ENCODE measurements at regions not wholly inside any gene's neighbourhood (a gene's known extent, or its start where the extent isn't known, plus 50 kb on each side); places are given as distances from the start of the nearest gene placed in this dataset.
"Not testable (repeated sequence)": the region's sequence is repeated elsewhere in the genome, so short reads cannot be mapped to it uniquely, and the experiment has no call there.

GRCh38 chr4:169934794-169935429, 91.3 kb downstream of the MFAP3L start:
- no peaks in the 10 kb centered on the region for H3K4me1 Mint-ChIP-seq
- no peak overlapping the region for H3K4me3 Mint-ChIP-seq
- no peak overlapping the region for H3K27ac Mint-ChIP-seq
- H3K9me3 Mint-ChIP-seq: no peaks in the 10 kb centered on the region
- ATAC-seq (replicated peaks): no peak
- H3K36me3 Mint-ChIP-seq (ENCODE audit: low read depth): no peaks in the 10 kb centered on the region
- H3K27me3 Mint-ChIP-seq: no peaks in the 10 kb centered on the region

- H3K27ac Mint-ChIP-seq: no peak overlapping the region
- H3K4me3 Mint-ChIP-seq: no peak overlapping the region
- no peak for ATAC-seq (replicated peaks)
- no peaks in the 10 kb centered on the region for H3K27me3 Mint-ChIP-seq
- no peaks in the 10 kb centered on the region for H3K4me1 Mint-ChIP-seq
- H3K36me3 Mint-ChIP-seq (ENCODE audit: low read depth): no peaks in the 10 kb centered on the region
- no peaks in the 10 kb centered on the region for H3K9me3 Mint-ChIP-seq
These were observed 92.7 kb downstream of the MFAP3L start for GRCh38 chr4:169933531-169933930.

- H3K27ac Mint-ChIP-seq: no peak overlapping the region
- H3K4me1 Mint-ChIP-seq: no peaks in the 10 kb centered on the region
- H3K9me3 Mint-ChIP-seq: no peaks in the 10 kb centered on the region
- no peak for ATAC-seq (replicated peaks)
- peaks cover 2% of the 10 kb centered on the region for H3K27me3 Mint-ChIP-seq
- no peaks in the 10 kb centered on the region for H3K36me3 Mint-ChIP-seq (ENCODE audit: low read depth)
- H3K4me3 Mint-ChIP-seq: no peak overlapping the region
These were observed 94.2 kb downstream of the MFAP3L start for GRCh38 chr4:169931964-169932363.

- H3K4me1 Mint-ChIP-seq; H3K27me3 Mint-ChIP-seq; ATAC-seq (replicated peaks); H3K4me3 Mint-ChIP-seq; H3K36me3 Mint-ChIP-seq (ENCODE audit: low read depth); H3K27ac Mint-ChIP-seq; H3K9me3 Mint-ChIP-seq: not testable (repeated sequence)
These were observed 95.4 kb downstream of the MFAP3L start for GRCh38 chr4:169930755-169931154.

- H3K27ac Mint-ChIP-seq: no peak overlapping the region
- no peak for ATAC-seq (replicated peaks)
- no peak overlapping the region for H3K4me3 Mint-ChIP-seq
- no peaks in the 10 kb centered on the region for H3K36me3 Mint-ChIP-seq (ENCODE audit: low read depth)
- no peaks in the 10 kb centered on the region for H3K4me1 Mint-ChIP-seq
- peaks cover 4% of the 10 kb centered on the region for H3K27me3 Mint-ChIP-seq
- no peaks in the 10 kb centered on the region for H3K9me3 Mint-ChIP-seq
These were observed 98.9 kb downstream of the MFAP3L start for GRCh38 chr4:169927280-169927679.

- H3K27me3 Mint-ChIP-seq: peaks cover 12% of the 10 kb centered on the region
- no peak for ATAC-seq (replicated peaks)
- no peaks in the 10 kb centered on the region for H3K36me3 Mint-ChIP-seq (ENCODE audit: low read depth)
- H3K4me3 Mint-ChIP-seq: no peak overlapping the region
- no peaks in the 10 kb centered on the region for H3K9me3 Mint-ChIP-seq
- H3K4me1 Mint-ChIP-seq: no peaks in the 10 kb centered on the region
- no peak overlapping the region for H3K27ac Mint-ChIP-seq
These were observed 100.5 kb downstream of the MFAP3L start for GRCh38 chr4:169925678-169926077.

- H3K27me3 Mint-ChIP-seq: peaks cover 12% of the 10 kb centered on the region
- no peaks in the 10 kb centered on the region for H3K9me3 Mint-ChIP-seq
- H3K36me3 Mint-ChIP-seq (ENCODE audit: low read depth): no peaks in the 10 kb centered on the region
- H3K27ac Mint-ChIP-seq: no peak overlapping the region
- ATAC-seq (replicated peaks): no peak
- no peaks in the 10 kb centered on the region for H3K4me1 Mint-ChIP-seq
- no peak overlapping the region for H3K4me3 Mint-ChIP-seq
These were observed 103.4 kb downstream of the MFAP3L start for GRCh38 chr4:169922632-169923276.

- Mint-ChIP-seq H3K4me1 (no peaks in the 10 kb centered on the region), H3K27me3 (peaks cover 9% of the 10 kb centered on the region), H3K27ac (no peak overlapping the region), H3K4me3 (no peak overlapping the region), H3K9me3 (no peaks in the 10 kb centered on the region), H3K36me3 (ENCODE audit: low read depth) (no peaks in the 10 kb centered on the region)
- ATAC-seq (replicated peaks): no peak
These were observed 104.5 kb downstream of the MFAP3L start for GRCh38 chr4:169921732-169922131.

- ATAC-seq (replicated peaks): no peak
- Mint-ChIP-seq H3K4me1 (no peaks in the 10 kb centered on the region), H3K36me3 (ENCODE audit: low read depth) (no peaks in the 10 kb centered on the region), H3K27me3 (peaks cover 8% of the 10 kb centered on the region), H3K27ac (no peak overlapping the region), H3K4me3 (no peak overlapping the region), H3K9me3 (no peaks in the 10 kb centered on the region)
These were observed 105.0 kb downstream of the MFAP3L start for GRCh38 chr4:169921237-169921636.

- not testable (repeated sequence) for H3K4me3 Mint-ChIP-seq; ATAC-seq (replicated peaks); H3K4me1 Mint-ChIP-seq; H3K27ac Mint-ChIP-seq; H3K9me3 Mint-ChIP-seq; H3K36me3 Mint-ChIP-seq (ENCODE audit: low read depth)
- peaks cover 12% of the 10 kb centered on the region for H3K27me3 Mint-ChIP-seq
These were observed 106.7 kb downstream of the MFAP3L start for GRCh38 chr4:169919194-169920124.

- no peak for ATAC-seq (replicated peaks)
- no peak overlapping the region for H3K27ac Mint-ChIP-seq
- no peak overlapping the region for H3K4me3 Mint-ChIP-seq
- H3K4me1 Mint-ChIP-seq: no peaks in the 10 kb centered on the region
- H3K9me3 Mint-ChIP-seq: no peaks in the 10 kb centered on the region
- peaks cover 8% of the 10 kb centered on the region for H3K27me3 Mint-ChIP-seq
- H3K36me3 Mint-ChIP-seq (ENCODE audit: low read depth): no peaks in the 10 kb centered on the region
These were observed 110.7 kb downstream of the MFAP3L start for GRCh38 chr4:169915545-169915944.

- Mint-ChIP-seq H3K36me3 (ENCODE audit: low read depth) (no peaks in the 10 kb centered on the region), H3K27ac (no peak overlapping the region), H3K4me1 (no peaks in the 10 kb centered on the region), H3K27me3 (peaks cover 8% of the 10 kb centered on the region), H3K4me3 (no peak overlapping the region), H3K9me3 (no peaks in the 10 kb centered on the region)
- no peak for ATAC-seq (replicated peaks)
These were observed 111.3 kb downstream of the MFAP3L start for GRCh38 chr4:169914866-169915265.

- Mint-ChIP-seq H3K4me1 (no peaks in the 10 kb centered on the region), H3K27ac (no peak overlapping the region), H3K36me3 (ENCODE audit: low read depth) (no peaks in the 10 kb centered on the region), H3K27me3 (peaks cover 8% of the 10 kb centered on the region), H3K9me3 (no peaks in the 10 kb centered on the region), H3K4me3 (no peak overlapping the region)
- no peak for ATAC-seq (replicated peaks)
These were observed 113.2 kb downstream of the MFAP3L start for GRCh38 chr4:169912996-169913395.

GRCh38 chr4:169909897-169910296, 116.3 kb downstream of the MFAP3L start:
- Mint-ChIP-seq H3K36me3 (ENCODE audit: low read depth) (no peaks in the 10 kb centered on the region), H3K4me3 (no peak overlapping the region), H3K27ac (no peak overlapping the region), H3K4me1 (no peaks in the 10 kb centered on the region), H3K9me3 (no peaks in the 10 kb centered on the region), H3K27me3 (peaks cover 8% of the 10 kb centered on the region)
- no peak for ATAC-seq (replicated peaks)

- Mint-ChIP-seq H3K27ac (no peak overlapping the region), H3K27me3 (peaks cover 6% of the 10 kb centered on the region), H3K4me3 (no peak overlapping the region), H3K4me1 (no peaks in the 10 kb centered on the region), H3K36me3 (ENCODE audit: low read depth) (no peaks in the 10 kb centered on the region), H3K9me3 (no peaks in the 10 kb centered on the region)
- no peak for ATAC-seq (replicated peaks)
These were observed 116.7 kb downstream of the MFAP3L start for GRCh38 chr4:169909479-169909878.
